ENCODE measurements at regions not wholly inside any gene's neighbourhood (a gene's known extent, or its start where the extent isn't known, plus 50 kb on each side); places are given as distances from the start of the nearest gene placed in this dataset.

DNA sequence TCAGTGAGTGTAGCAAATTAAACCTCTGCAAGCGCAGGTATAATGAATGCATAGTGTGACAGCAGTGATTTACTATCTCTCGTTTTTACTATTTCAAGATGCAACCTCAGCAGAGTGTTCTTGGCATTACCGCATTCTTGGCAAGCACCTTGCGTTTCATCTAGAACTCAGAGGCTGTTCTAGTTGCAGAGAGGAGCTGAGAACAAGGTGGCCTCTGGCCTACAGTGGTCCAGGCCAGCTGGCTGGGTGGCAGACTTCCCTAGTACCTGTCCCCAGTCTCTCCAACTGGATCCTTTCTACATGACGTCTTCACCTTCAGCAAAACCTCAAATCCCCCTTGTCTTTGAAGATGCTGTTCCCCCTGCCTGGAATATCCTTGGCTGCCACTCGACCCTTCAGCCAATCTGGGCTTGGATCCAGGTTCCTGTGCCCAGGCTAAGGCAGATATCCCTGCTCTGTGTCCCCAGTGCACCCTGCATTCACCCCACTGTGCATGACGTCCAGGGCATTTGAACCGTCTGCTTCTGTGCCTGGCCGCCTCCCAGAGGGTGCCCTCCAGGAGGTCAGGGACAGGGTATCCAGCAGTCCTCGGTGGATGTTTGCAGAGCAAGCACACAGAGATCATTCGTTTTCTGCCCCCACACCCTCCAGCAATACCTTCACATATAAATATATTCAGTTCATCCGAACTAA lies 120.4 kb upstream of the CPEB4 start:
- no peak for DNase-seq

DNA sequence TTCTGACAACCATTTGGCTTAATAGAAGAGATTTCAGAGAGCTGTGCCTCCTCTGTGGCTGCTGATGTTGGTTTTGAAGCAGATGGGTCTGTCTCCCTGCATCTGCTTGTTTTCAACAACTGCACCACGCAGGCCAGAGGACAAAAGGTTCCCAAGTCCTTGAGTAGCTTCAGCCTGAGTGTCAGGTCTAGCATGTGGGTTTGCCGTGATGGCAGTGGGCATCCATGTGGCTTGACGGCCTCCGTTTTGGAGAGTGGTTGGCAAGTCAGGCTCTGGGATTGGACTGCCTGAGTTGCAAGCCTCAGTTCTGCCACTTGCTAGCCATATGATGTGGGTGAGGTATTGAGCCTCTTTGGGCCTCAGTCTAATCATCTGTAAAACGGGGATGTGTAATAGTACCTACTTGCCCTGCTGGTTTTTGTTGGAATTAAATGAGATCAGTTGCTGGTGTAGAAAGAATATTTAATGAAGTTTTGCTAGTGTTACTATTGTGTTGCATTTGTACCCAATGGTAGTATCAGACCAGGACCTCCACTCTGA lies 119.8 kb upstream of the CPEB4 start:
- no peak for DNase-seq

DNA sequence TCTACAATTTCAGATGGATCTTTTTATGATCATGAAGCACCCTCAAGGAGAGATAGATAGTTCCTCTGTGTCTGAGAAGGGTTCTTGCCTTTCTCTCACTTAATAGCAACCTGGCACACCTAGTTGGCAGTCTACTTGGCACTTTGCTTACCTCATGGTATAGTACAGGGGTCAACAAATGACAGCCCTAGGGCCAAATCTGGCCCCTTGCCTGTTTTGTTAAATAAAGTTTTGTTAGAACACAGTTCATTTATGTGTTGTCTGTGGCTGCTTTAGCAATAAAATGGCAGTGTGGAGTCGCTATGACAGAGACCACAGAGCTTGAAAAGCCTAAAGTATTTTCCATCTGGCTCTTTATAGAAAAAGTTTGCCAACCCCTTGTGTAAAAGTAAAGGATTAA lies 119.3 kb upstream of the CPEB4 start:
- DNase-seq = no peak

DNA sequence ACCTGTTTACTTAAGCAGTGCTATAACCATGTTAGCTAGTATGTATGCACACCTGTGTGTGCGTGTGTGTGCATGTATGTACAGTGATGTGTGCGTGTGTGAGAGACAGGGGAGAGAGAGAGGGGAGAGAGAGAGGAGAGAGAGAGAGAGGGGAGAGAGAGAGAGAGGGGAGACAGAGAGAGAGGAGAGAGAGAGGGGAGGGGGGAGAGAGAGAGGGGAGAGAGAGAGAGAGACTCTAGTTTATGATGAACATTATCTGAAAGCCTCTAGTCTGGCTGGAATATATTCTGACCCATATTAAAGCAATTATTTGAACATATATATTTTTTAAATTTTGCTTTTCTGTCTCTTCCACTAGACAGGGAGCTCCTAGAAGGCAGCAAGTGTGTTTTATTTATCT lies 117.5 kb upstream of the CPEB4 start:
- DNase-seq = no peak

DNA sequence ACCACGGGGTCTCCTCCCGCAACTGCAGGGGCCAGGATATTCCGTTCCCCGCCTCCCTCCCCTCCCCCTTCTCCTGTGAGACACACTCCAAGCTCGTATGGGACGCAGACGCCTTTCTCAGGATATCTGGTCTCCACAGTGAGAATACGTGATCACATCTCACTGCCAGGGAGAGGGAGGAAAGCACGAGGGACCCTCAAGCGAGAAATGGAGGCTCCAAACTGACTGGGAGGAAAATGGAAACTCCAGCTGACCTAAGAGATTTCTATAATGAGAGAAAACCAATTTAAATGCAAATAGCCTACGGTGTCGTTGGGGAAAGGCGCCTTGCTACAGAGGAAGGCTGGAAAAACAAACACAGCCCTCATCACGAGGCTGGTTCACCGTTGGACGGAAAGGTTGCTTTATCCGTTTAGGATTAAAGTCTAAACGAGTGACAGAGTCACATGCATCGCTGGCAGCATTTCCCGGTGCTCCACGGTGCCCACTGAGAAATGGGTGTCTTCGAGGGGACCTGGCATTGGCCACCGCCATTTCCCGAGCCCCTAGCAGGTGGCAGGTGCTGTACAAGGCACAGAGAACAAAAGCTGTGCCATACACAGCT lies 116.9 kb upstream of the CPEB4 start:
- DNase-seq = no peak

DNA sequence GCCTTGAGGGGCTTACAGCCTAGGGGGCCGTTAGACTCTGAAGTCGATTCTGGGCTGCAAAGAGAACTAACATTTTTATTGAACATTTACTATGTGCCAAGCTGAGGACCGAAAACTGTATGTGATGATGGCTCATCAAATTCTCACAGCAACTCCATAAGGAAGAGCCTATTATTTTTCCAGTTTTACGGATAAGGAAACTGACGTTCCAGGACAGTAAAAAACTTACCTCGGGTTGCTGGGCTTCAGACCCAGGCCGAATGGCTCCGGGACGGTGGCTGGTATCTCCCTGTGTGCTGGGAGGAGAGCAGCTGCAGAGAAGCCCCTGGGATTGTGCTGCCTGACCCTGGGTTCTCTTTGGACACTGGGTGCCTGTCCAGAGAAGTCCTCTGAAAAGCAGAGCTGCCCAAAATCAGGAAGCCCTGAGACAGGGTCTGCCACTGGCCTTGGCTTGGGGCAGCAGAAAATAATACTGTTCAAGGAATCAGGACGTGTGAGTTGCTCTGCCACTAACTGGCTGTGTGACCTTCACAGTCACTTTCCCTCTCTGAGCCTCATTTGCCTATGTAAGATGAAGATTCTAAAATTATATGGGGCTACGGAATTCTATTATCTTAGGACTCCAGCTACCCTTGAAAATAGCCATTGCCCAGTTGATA lies 116.3 kb upstream of the CPEB4 start:
- no peak for DNase-seq

DNA sequence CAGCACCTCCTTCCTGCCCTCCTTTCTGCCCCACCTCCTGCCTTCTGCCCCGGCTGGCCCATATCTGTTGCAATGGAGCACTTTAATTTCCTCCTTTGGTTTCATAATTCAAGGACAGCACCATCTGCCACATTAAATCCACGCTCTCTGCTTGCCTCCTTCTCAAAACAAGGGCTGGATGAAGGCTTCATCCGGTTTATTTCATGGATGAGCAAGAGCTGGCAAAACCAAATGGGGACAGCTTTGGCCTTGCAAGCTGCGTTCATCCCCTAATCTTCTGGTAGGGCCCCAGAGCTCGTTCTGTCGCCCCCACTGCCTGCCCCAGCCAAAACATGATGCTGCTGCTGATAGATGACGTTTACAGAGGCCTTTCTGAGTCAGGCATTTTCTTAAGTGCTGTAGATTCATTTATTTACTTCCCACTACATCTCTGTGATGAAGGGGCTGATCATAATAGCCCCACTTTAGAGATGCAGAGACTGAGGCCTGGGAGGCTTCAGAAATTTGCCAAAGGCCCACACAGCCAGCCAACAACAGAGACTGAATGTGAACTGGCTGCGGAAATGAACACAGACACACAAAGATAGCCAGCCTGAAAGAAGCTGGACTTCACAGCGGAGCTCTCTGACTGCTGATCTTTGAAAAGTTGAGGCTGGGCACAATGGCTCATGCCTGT lies 115.6 kb upstream of the CPEB4 start:
- no peak for DNase-seq

DNA sequence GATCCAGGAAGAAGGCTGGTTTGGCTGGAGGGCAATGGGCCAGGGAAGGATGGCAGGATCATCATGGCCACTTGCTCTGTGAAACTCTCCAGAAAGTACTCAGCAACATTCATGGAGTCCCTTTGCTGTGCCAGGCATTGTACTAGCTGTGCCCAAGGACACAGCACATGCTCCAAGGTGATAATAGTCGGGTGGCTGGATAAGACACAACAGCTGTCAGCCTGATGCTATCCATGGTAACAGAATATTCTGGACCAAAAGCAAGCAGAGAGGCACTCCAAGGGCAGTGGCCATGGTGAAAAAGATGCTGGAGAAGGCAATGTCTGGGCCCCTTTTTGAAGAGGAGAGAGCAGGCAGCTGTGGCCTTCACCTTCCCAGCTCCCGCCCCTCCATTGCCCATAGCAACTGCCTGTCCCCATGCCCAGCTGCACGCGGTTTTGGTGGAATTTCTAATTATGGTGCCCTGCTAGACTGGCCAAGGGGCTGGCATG lies 113.8 kb upstream of the CPEB4 start:
- no peak for DNase-seq

DNA sequence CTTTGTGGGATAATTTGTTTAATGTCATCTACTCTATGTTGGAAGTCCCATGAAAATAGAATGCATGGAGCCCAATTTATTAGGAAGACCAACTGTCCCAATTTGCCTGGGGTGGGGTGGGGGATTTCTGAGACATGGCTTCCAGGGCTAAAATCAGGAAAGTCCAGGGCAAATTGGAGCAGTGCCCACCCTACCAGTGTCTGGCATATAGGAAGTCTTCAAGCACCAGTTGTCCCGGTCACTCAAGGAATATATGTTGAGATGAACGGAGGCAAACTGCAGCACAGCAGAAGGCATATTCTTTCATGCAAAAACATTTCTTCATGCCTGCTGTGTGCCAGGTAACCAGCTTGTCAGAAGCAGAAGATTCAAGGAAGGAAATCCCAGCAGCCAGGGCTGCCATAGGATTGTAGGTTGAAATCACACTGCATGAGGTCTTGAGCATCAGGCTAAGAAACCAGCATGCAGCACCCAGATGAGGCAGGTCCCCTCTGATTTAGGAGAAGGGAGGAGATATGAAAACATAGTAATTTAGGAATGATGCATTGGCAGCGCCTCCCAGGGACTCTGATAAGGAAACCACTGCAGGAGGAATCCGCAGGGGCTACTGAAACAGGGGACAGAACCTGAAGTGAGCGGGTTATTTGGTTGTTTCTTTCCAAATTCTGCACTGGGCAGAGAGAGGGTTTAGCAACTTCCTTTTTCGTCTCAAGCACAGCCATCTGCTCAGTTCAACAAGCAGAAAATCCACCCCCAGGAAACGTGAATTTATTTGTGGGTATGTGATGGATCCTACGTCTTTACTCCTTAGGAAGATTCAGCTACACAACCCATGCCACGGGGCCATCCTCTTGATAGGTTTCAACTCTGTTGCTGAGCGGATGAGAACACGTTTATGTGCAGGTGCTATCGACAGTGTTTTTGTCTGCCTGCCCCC lies 112.6 kb upstream of the CPEB4 start:
- DNase-seq = no peak

DNA sequence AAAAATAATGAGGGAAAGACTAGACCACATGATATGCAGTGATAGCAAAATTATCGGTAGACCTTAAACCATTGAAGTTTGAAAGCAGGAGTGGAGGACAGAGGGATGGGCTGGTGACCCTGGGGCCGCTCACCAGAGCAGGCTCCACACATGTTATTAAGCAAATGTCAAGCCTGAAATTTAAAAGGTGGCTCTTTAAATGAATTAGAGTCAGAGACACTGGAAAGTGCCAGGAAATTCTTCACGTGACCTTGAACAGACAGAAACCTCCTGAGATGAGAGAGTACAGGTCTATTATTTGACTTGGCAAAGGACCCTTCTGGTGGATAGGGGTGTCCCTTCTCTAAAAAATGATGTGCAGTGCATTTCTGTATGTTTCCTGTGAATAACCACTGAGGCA lies 111.0 kb upstream of the CPEB4 start:
- DNase-seq = no peak

DNA sequence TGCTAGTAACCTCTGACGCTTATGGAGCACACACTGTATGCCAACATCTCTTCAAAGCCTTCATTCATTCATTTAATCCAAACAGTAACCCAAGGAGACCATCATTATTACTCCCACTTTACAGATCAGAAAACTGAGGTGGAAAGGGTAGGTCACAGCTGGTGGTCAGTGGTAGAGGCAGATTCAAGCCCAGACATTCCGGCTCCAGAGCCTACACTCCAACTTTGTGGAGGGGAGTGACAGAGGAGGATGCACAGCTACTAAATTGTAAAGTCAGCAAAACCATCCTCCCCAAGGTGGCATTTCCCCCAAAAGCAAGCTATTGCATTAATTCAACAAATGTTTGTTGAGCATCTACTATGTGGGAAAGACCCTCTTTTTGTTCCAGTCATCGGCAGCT lies 110.5 kb upstream of the CPEB4 start:
- DNase-seq = no peak

DNA sequence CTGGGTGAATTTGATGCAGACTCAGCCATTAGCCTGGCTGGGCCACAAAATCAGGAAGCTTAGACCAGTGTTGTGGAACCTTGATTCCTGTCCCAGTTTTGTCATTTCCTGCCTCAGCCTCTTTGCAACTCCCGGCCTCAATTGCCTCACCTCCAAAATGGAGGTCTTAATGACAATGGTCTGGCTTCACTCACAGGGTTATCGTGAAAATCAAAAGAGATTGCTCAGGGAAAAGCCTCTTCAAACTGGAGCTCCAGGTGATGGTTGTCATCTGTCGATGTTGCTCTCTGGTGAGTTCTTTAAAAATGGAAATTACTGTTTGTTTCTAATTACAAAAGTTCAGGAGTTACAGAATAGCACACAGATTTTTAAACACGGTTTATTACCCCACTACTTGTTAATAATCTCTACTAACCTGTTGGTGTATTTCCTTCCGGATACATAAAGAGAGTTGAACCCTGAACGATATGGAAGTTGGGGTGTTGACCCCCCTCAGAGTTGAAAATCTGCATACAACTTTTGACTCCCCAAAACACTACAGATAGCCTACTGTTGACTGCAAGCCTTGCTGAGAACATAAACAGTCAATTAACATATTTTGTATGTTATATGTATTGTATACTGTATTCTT lies 109.9 kb upstream of the CPEB4 start:
- DNase-seq = no peak

DNA sequence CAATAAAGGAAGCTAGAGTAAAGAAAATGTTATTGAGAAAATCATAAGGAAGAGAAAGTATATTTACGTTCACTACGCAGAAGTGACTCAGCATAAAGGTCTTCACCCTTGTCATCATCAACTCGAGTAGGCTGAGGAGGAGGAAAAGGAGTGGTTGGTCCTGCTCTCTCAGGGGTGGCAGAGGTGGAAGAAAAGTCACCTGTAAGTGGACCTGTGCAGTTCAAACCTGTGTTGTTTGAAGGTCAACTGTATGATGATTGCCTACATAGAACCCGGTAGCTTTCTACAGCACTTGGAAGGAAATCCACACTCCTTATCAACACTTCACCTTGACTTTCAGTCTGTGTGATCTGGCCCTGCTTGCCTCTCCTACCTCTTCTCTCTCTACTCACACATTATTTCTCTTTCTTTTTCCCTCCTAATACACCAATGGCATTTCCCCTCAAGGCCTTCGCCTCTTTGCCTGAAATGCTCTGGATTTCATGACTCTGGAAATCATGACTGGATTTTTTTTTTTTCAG lies 109.3 kb upstream of the CPEB4 start:
- DNase-seq = no peak

DNA sequence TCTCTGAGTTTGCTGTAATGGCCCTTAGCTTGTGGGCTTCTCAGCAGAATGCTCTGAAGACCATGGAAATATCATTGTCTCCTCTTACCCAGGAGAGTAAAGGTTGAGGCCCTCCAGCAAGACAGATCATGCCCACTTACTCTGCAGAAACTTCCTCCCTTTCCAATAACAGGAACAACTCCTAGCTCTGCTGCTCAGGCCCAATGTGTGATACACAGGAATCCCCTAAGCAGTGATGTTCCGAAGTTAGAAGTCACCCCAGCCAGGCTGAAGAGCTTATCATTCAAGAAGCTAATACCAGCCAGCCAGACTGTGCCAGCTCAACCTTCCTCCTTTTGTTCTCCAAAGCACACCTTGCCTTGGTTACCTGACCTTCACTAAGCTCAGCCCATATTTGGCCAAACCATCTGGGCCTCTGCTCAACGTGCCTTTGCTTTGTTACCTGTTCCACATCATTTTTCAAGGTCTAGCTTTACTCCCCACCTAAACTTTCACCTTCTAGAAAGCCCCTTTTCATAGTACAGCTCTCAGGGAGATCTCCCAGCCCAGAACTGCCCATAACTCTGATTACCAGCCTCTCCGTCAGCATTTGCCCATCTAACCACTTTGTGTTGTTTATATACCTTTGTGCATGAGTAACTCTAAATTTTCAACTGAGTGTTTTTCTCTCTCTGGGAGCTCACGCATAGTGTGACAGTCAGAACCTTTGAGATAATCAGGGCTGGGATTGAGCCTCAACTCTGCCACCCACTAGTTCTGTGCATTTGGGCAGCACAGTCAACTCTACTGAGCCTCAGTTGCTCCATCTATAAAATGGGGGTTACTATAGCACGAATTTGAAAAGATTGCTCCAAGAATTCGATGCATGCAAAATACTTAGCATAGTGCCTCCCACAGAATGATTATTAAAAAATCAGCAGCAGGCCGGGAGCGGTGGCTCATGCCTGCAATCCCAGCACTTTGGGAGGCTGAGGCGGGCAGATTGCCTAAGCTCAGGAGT lies 107.6 kb upstream of the CPEB4 start:
- no peak for DNase-seq

DNA sequence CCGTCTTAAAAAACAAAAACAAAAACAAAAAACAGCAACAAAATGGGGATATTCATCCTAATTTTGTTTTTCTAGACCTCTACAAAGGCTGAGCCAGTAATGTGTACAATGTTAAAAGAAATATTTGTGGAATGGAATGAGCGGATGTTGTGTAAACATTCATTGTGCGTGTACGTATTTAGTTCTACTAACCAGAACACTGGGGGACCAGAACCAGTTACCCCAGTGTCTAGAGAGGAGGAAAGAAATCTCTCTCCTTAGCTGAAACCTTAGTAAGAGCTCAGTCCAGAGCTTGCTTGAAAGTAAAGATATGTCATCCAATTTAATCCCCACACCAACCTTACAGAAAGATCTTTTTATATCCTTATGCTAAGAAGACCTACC lies 106.7 kb upstream of the CPEB4 start:
- DNase-seq = no peak

DNA sequence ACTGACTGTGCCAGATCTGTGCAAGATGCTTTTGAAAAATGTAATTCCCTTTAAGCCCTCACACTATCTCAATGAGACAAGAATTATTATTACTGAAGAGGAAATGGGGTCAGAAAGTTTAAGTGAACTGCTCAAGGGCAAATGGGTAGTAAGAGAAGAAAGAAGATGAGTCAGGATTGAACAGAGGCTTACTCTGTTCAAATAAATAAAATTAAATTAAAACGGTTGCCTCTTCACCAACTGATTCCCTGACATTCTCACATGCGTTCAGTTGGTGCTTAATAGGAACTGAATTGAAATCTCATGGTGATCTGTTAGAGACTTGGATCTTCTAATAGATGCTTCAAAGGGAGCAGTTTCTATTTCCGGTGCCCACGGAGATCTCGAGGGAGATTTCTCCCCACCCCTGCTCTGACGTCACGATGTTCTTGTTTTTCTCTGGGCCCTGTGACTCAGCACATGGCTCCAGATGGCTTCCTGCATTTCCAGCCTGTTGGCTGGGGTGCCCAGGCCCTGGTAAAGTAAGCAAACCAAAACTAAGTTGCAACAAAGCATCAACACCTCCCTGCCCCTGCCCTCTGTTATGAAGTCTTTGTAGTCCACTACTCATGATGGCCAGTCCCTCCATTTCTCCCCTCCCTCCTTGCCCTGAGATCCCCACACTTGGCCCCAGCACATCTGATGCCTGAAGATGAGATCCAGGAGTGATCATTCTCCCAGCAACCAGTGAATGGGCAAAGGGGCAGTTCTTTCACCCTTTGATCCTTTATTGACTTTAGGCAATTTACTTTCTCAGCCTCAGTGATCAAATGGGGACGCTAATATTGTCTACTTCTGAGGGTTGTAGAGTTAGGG lies 106.1 kb upstream of the CPEB4 start:
- peak; percentile 19 for DNase-seq

DNA sequence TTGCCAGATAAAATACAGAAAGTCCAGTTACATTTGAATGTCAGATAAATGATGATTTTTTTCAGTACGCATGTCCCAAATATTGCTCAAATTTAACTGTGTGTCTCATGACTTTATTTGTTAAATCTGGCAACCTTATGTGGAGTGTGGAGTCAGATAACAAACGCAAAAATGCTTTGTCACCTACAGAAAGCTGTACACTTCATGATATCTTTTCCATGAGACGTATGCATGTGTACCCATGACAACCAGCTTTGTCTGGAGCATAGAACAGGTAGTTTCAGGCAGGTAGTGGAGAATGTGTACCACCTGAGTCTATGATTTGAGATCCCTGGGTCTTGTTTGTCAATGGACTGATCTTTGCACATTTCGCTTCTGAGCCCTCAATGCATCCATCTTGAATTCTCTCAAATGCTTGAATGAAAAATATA lies 105.5 kb upstream of the CPEB4 start:
- no peak for DNase-seq

DNA sequence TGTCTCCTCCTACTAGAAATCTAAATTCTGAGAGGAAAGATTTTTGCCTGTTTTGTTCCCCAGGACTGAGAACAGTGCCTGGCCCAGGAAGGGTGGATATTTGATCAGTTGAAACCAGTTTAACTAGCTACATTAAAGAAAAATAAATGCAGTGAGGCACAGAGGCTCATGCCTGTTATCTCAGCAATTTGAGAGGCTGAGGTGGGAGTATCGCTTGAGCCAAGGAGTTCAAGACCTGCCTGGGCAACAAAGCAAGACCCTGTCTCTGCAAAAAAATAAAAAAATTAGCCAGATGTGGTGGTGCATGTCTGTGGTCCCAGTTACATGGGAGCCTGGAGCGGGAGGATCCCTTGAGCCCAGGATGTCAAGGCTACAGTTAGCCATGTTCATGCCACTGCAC lies 104.8 kb upstream of the CPEB4 start:
- no peak for DNase-seq

DNA sequence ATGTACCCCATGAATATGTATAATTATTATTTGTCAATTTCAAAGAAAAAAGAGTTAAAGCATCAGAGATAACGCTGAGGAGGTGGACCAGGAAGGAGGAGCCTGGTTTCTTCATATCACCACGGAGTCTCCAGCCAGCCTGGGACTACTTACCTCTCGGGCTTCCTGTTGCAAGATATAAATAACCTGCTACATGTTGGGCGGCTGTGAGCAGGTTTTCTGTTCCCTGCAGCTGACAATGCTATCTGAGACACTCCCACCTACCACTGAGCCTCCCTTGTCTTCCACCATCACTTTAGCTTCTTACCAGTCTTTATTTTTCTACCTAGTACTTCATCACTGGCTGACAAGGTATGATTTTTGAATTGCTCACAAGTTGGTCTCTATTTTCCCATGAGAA lies 102.7 kb upstream of the CPEB4 start:
- no peak for DNase-seq

Measured in DMS153 (cell line).